Endodermal cell (in vitro differentiated cells): ENCODE measurements at regions not wholly inside any gene's neighbourhood (a gene's known extent, or its start where the extent isn't known, plus 50 kb on each side); places are given as distances from the start of the nearest gene placed in this dataset.

Experiments
- DNase-seq: peaks from one replicate; pipeline ENCODE4 v3.0.0-alpha.2; 2017
- H3K27ac ChIP-seq: 2 replicates; pipeline ENCODE4 v1.5.1; 2013; ENCODE audit warnings: mild to moderate bottlenecking, low read depth, low read length, moderate library complexity
- H3K27me3 ChIP-seq: 2 replicates; pipeline ENCODE4 v1.6.1; 2013; ENCODE audit warnings: mild to moderate bottlenecking, low read length, moderate library complexity; ENCODE audit not compliant: insufficient read depth, control insufficient read depth, poor library complexity, severe bottlenecking
- H3K36me3 ChIP-seq: 2 replicates; pipeline ENCODE4 v1.7.0; 2013; ENCODE audit warnings: mild to moderate bottlenecking, low read length, moderate library complexity; ENCODE audit not compliant: control insufficient read depth, insufficient read depth
- H3K4me1 ChIP-seq: one replicate; pipeline ENCODE4 v1.7.0; 2013; ENCODE audit warnings: low read length; ENCODE audit not compliant: control insufficient read depth, insufficient read depth
- H3K4me3 ChIP-seq: 2 replicates; pipeline ENCODE4 v1.5.1; 2013; ENCODE audit warnings: mild to moderate bottlenecking, low read length, moderate library complexity
- H3K9ac ChIP-seq: 2 replicates; pipeline ENCODE4 v1.6.1; 2013; ENCODE audit warnings: mild to moderate bottlenecking, low read length, moderate library complexity; ENCODE audit not compliant: poor library complexity, severe bottlenecking; ENCODE audit errors: extremely low read depth
- H3K9me3 ChIP-seq: 2 replicates; pipeline ENCODE4 v1.6.1; 2013; ENCODE audit warnings: mild to moderate bottlenecking, low read length, moderate library complexity; ENCODE audit not compliant: control insufficient read depth
- H3K27ac Mint-ChIP-seq: 2 replicates; pipeline ENCODE4 v1.8.0; 2020; ENCODE audit warnings: mixed read lengths
- H3K27me3 Mint-ChIP-seq: 2 replicates; pipeline ENCODE4 v1.8.0; 2021; ENCODE audit warnings: mild to moderate bottlenecking, mixed read lengths; ENCODE audit not compliant: insufficient read depth
- H3K36me3 Mint-ChIP-seq: 2 replicates; pipeline ENCODE4 v1.8.0; 2020; ENCODE audit warnings: low read depth, mixed read lengths
- H3K4me1 Mint-ChIP-seq: 2 replicates; pipeline ENCODE4 v1.8.0; 2020; ENCODE audit warnings: mixed read lengths
- H3K4me3 Mint-ChIP-seq: 2 replicates; pipeline ENCODE4 v1.8.0; 2020; ENCODE audit warnings: mild to moderate bottlenecking, moderate library complexity, mixed read lengths
- H3K9me3 Mint-ChIP-seq: 2 replicates; pipeline ENCODE4 v1.8.0; 2020; ENCODE audit warnings: mild to moderate bottlenecking, mixed read lengths
- WGBS, 2 experiments: methylation state at CpG; one replicate each; pipeline versions ENCODE4 v1.1.5 to v1.1.7; 2013; ENCODE audit warnings: missing lambda C conversion rate in 2 of 2, mixed read lengths in 1 of 2; ENCODE audit not compliant: insufficient coverage in 1 of 2, insufficient read length in 1 of 2; 5-methylcytosine and 5-hydroxymethylcytosine counted together
- TF ChIP-seq, protein P1 (sequence below): fragments of 200-600 bp; sonication (generic); conservative IDR thresholded peaks from 2 replicates; pipeline ENCODE4 v1.5.0; 2021; ENCODE audit warnings: antibody characterized with exemption, mild to moderate bottlenecking

DNA sequence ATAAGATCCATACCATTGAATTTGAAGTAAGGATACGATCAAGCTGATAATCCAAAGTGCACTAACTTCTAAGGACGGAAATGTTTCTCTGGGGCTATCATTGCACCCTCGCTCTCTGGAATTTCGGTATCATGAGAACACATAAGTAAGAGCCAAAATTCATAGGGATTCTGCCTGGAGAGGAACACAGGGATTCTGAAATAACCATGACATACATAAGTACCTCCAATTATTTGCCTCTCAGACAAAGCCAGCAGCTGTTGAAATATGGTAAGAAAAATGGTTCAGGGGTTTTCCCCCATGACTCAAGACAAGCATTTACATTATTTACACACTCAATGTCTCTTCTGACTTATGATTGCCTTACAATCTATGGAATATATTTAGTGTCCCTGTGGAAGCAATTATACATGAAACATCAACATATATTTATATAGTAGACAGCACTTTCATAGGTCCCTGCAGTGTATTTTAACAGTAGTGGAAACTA is 1123.6 kb upstream of the SEL1L start:
- DNase-seq: no peak
- no peak overlapping the region for H3K27ac Mint-ChIP-seq
- Histone ChIP-seq H3K9ac (no peak overlapping the region), H3K36me3 (no peaks in the 10 kb centered on the region), H3K4me3 (no peak overlapping the region), H3K27me3 (no peaks in the 10 kb centered on the region), H3K27ac (no peak overlapping the region), H3K9me3 (no peaks in the 10 kb centered on the region), H3K4me1 (peaks cover 3% of the 10 kb centered on the region)
- H3K36me3 Mint-ChIP-seq: no peaks in the 10 kb centered on the region
- no peaks in the 10 kb centered on the region for H3K4me1 Mint-ChIP-seq
- 95 to 100% methylated on average over 1 to 4 of the region's 4 CpGs for WGBS, 2 experiments
- TF ChIP-seq, protein P1, sequence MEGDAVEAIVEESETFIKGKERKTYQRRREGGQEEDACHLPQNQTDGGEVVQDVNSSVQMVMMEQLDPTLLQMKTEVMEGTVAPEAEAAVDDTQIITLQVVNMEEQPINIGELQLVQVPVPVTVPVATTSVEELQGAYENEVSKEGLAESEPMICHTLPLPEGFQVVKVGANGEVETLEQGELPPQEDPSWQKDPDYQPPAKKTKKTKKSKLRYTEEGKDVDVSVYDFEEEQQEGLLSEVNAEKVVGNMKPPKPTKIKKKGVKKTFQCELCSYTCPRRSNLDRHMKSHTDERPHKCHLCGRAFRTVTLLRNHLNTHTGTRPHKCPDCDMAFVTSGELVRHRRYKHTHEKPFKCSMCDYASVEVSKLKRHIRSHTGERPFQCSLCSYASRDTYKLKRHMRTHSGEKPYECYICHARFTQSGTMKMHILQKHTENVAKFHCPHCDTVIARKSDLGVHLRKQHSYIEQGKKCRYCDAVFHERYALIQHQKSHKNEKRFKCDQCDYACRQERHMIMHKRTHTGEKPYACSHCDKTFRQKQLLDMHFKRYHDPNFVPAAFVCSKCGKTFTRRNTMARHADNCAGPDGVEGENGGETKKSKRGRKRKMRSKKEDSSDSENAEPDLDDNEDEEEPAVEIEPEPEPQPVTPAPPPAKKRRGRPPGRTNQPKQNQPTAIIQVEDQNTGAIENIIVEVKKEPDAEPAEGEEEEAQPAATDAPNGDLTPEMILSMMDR: no peak
- H3K27me3 Mint-ChIP-seq: no peaks in the 10 kb centered on the region
- H3K4me3 Mint-ChIP-seq: no peak overlapping the region
- no peaks in the 10 kb centered on the region for H3K9me3 Mint-ChIP-seq

DNA sequence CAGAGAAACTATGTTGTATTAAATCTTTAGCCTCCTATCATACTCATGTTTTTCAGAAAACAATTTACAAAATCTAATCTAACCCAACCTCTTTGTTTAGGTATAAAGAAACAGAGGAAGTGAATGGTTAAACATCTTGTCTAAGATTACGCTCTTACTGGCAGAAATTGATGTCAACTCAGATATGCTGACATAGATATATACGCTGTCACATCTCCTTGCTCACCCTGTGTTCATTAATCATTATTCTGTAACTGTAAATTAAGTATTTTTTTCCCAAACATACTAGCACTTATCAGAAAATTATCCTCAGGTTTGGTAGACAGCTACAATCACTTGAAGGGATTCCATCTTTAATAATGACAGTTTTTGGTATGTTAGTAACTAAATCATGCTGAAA is 1127.6 kb upstream of the SEL1L start:
- Mint-ChIP-seq H3K4me1 (no peaks in the 10 kb centered on the region), H3K27me3 (no peaks in the 10 kb centered on the region), H3K36me3 (no peaks in the 10 kb centered on the region), H3K27ac (no peak overlapping the region), H3K9me3 (no peaks in the 10 kb centered on the region), H3K4me3 (no peak overlapping the region)
- Histone ChIP-seq H3K9me3 (no peaks in the 10 kb centered on the region), H3K4me3 (no peak overlapping the region), H3K4me1 (no peaks in the 10 kb centered on the region), H3K27me3 (no peaks in the 10 kb centered on the region), H3K36me3 (no peaks in the 10 kb centered on the region), H3K27ac (no peak overlapping the region), H3K9ac (no peak overlapping the region)
- no peak for DNase-seq
- 94 to 100% methylated on average over 1 to 2 of the region's 2 CpGs for WGBS, 2 experiments
- TF ChIP-seq, protein P1: no peak

DNA sequence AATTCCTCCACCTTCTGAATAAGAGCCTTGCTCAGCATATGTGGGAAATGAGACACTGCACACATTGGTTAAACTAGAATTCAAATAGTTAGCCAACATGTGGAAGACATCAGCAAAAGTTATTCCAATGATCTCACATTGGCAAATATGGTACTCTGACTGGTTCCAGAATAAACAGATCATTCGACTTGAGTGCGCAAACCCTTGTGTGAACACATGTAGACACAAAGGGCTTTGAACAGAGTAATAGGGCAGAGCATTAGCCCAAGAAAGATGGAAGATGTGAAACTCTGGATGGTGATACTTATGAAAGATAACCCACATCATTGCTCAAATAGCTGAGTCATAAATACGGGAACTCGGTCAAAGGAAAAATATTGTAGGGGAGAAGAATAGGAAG is 1133.4 kb upstream of the SEL1L start:
- Mint-ChIP-seq H3K9me3 (no peaks in the 10 kb centered on the region), H3K27ac (no peak overlapping the region), H3K27me3 (no peaks in the 10 kb centered on the region), H3K4me1 (no peaks in the 10 kb centered on the region), H3K36me3 (no peaks in the 10 kb centered on the region), H3K4me3 (no peak overlapping the region)
- no peak for DNase-seq
- no peaks in the 10 kb centered on the region for H3K9me3 ChIP-seq
- no peak overlapping the region for H3K27ac ChIP-seq
- TF ChIP-seq, protein P1: no peak
- no peaks in the 10 kb centered on the region for H3K27me3 ChIP-seq
- H3K36me3 ChIP-seq: no peaks in the 10 kb centered on the region
- no peak overlapping the region for H3K9ac ChIP-seq
- WGBS, 2 experiments: 94 to 97% methylated on average over 2 of the region's 4 CpGs
- H3K4me1 ChIP-seq: no peaks in the 10 kb centered on the region
- H3K4me3 ChIP-seq: no peak overlapping the region
